ENCODE measurements at regions not wholly inside any gene's neighbourhood (a gene's known extent, or its start where the extent isn't known, plus 50 kb on each side); places are given as distances from the start of the nearest gene placed in this dataset.

- peaks cover 5 to 43% (median 37%) of the 10 kb centered on the region in 5 donors for H3K4me1 ChIP-seq (ENCODE audit: control insufficient read depth in 5 of 5, insufficient read depth in 5 of 5, low read length in 5 of 5)
- H3K4me3 ChIP-seq (ENCODE audit: low read depth in 1 of 5, low read length in 5 of 5): no peak overlapping the region
- H3K27ac ChIP-seq (ENCODE audit: low read depth, low read length): peak overlapping the region; percentile 14
- H3K36me3 ChIP-seq (ENCODE audit: control insufficient read depth in 5 of 5, insufficient read depth in 5 of 5, low read length in 5 of 5): no peaks in the 10 kb centered on the region
- no peaks in the 10 kb centered on the region for H3K27me3 ChIP-seq (ENCODE audit: control insufficient read depth in 5 of 5, insufficient read depth in 4 of 5, low read length in 5 of 5)
- H3K9me3 ChIP-seq (ENCODE audit: control insufficient read depth in 5 of 5, low read length in 5 of 5): no peaks in the 10 kb centered on the region
- peak overlapping the region in 1 of 5 donors; percentile 13 for H3K9ac ChIP-seq (ENCODE audit: low read length in 5 of 5)
Measured at GRCh38 chr2:37585982-37586621, 85.3 kb downstream of the CDC42EP3 start.

- Histone ChIP-seq H3K9me3 (ENCODE audit: control insufficient read depth in 5 of 5, low read length in 5 of 5) (no peaks in the 10 kb centered on the region), H3K27me3 (ENCODE audit: control insufficient read depth in 5 of 5, insufficient read depth in 4 of 5, low read length in 5 of 5) (no peaks in the 10 kb centered on the region), H3K4me1 (ENCODE audit: control insufficient read depth in 5 of 5, insufficient read depth in 5 of 5, low read length in 5 of 5) (peaks cover 5 to 43% (median 37%) of the 10 kb centered on the region in 5 donors), H3K36me3 (ENCODE audit: control insufficient read depth in 5 of 5, insufficient read depth in 5 of 5, low read length in 5 of 5) (no peaks in the 10 kb centered on the region), H3K4me3 (ENCODE audit: low read depth in 1 of 5, low read length in 5 of 5) (no peak overlapping the region), H3K27ac (ENCODE audit: low read depth, low read length) (peak overlapping the region; percentile 14), H3K9ac (ENCODE audit: low read length in 5 of 5) (no peak overlapping the region)
Measured at GRCh38 chr2:37586663-37587317, 84.7 kb downstream of the CDC42EP3 start.

GRCh38 chr2:37587817-37588216 lies 83.6 kb downstream of the CDC42EP3 start:
- H3K27ac ChIP-seq (ENCODE audit: low read depth, low read length): no peak overlapping the region
- no peaks in the 10 kb centered on the region for H3K27me3 ChIP-seq (ENCODE audit: control insufficient read depth in 5 of 5, insufficient read depth in 4 of 5, low read length in 5 of 5)
- H3K9ac ChIP-seq (ENCODE audit: low read length in 5 of 5): no peak overlapping the region
- peaks cover 5 to 41% (median 32%) of the 10 kb centered on the region in 5 donors for H3K4me1 ChIP-seq (ENCODE audit: control insufficient read depth in 5 of 5, insufficient read depth in 5 of 5, low read length in 5 of 5)
- H3K36me3 ChIP-seq (ENCODE audit: control insufficient read depth in 5 of 5, insufficient read depth in 5 of 5, low read length in 5 of 5): no peaks in the 10 kb centered on the region
- H3K4me3 ChIP-seq (ENCODE audit: low read depth in 1 of 5, low read length in 5 of 5): no peak overlapping the region
- H3K9me3 ChIP-seq (ENCODE audit: control insufficient read depth in 5 of 5, low read length in 5 of 5): no peaks in the 10 kb centered on the region

DNA sequence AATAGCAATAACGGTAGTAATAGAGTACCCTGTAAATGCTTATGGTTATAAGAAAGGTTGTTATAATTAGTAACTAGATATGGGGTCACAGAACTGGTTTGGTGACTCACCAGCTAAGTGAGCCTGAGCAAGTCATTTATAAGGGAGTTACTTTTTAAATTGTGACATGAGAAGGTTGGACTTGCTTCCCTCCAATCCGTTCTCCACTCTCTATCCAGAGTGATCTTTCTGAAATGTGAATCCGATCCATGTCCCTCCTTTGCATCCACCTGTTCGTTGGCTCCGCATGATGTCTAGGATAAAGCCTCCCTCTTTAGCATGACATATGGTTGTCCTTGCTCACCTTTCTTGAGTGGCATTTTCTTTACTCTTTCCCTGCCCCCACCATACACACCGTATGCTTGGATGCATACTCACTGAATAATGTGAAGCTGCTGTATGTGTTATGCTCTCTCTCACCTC lies 83.1 kb downstream of the CDC42EP3 start:
- Histone ChIP-seq H3K27me3 (ENCODE audit: control insufficient read depth in 5 of 5, insufficient read depth in 4 of 5, low read length in 5 of 5) (no peaks in the 10 kb centered on the region), H3K36me3 (ENCODE audit: control insufficient read depth in 5 of 5, insufficient read depth in 5 of 5, low read length in 5 of 5) (no peaks in the 10 kb centered on the region), H3K4me3 (ENCODE audit: low read depth in 1 of 5, low read length in 5 of 5) (no peak overlapping the region), H3K9ac (ENCODE audit: low read length in 5 of 5) (no peak overlapping the region), H3K9me3 (ENCODE audit: control insufficient read depth in 5 of 5, low read length in 5 of 5) (no peaks in the 10 kb centered on the region), H3K4me1 (ENCODE audit: control insufficient read depth in 5 of 5, insufficient read depth in 5 of 5, low read length in 5 of 5) (peaks cover 5 to 36% (median 31%) of the 10 kb centered on the region in 5 donors), H3K27ac (ENCODE audit: low read depth, low read length) (no peak overlapping the region)

DNA sequence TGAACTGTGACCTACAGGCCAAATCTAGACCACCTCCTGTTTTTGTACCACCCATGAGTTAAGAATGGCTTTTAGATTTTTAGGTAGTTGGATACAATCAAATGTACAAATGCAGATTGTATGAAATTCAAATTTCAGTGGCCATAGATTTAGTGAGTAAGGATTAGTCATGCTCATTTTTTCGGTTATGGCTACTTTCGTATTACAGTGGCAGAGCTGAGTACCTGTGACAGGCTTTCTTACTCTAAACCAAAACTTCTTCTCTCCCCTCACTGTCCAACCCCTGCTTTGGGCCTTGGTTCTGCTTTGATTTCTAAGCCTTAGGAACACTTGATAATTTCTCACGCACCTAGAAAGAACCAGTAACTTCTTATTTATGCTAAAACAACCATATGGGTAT lies 82.1 kb downstream of the CDC42EP3 start:
- H3K27me3 ChIP-seq (ENCODE audit: control insufficient read depth in 5 of 5, insufficient read depth in 4 of 5, low read length in 5 of 5): no peaks in the 10 kb centered on the region
- H3K4me3 ChIP-seq (ENCODE audit: low read depth in 1 of 5, low read length in 5 of 5): no peak overlapping the region
- H3K9me3 ChIP-seq (ENCODE audit: control insufficient read depth in 5 of 5, low read length in 5 of 5): peaks cover 0 to 5% (median 0%) of the 10 kb centered on the region in 5 donors
- H3K27ac ChIP-seq (ENCODE audit: low read depth, low read length): no peak overlapping the region
- H3K9ac ChIP-seq (ENCODE audit: low read length in 5 of 5): no peak overlapping the region
- no peaks in the 10 kb centered on the region for H3K36me3 ChIP-seq (ENCODE audit: control insufficient read depth in 5 of 5, insufficient read depth in 5 of 5, low read length in 5 of 5)
- H3K4me1 ChIP-seq (ENCODE audit: control insufficient read depth in 5 of 5, insufficient read depth in 5 of 5, low read length in 5 of 5): peaks cover 5 to 34% (median 31%) of the 10 kb centered on the region in 5 donors

DNA sequence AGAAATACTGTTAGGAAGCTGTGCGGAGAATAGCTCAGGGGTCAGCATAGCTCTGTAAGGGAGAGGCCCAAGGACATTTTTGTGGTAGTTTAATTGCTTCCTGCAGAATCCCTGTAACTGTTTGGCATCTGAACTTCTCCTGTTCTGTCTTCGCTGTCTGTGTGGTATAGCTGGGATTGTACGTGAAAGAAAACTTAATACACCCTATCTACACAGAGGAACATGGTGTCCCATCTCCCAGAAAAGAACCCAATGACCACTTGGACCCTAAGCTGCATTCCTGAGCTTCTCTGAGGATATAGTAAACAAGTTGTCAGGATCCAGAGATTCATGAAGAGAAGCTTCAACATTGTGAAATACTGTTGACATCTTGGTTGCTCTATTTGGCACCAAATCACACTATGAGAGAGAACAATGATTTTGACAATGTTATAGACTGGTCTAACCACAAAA lies 81.3 kb downstream of the CDC42EP3 start:
- peaks cover 0 to 5% (median 0%) of the 10 kb centered on the region in 5 donors for H3K9me3 ChIP-seq (ENCODE audit: control insufficient read depth in 5 of 5, low read length in 5 of 5)
- no peaks in the 10 kb centered on the region for H3K36me3 ChIP-seq (ENCODE audit: control insufficient read depth in 5 of 5, insufficient read depth in 5 of 5, low read length in 5 of 5)
- no peaks in the 10 kb centered on the region for H3K27me3 ChIP-seq (ENCODE audit: control insufficient read depth in 5 of 5, insufficient read depth in 4 of 5, low read length in 5 of 5)
- peaks cover 5 to 34% (median 29%) of the 10 kb centered on the region in 5 donors for H3K4me1 ChIP-seq (ENCODE audit: control insufficient read depth in 5 of 5, insufficient read depth in 5 of 5, low read length in 5 of 5)
- H3K9ac ChIP-seq (ENCODE audit: low read length in 5 of 5): no peak overlapping the region
- H3K4me3 ChIP-seq (ENCODE audit: low read depth in 1 of 5, low read length in 5 of 5): no peak overlapping the region
- H3K27ac ChIP-seq (ENCODE audit: low read depth, low read length): no peak overlapping the region
